Right cardiac atrium (tissue), 5 donors: ENCODE measurements at regions not wholly inside any gene's neighbourhood (a gene's known extent, or its start where the extent isn't known, plus 50 kb on each side); places are given as distances from the start of the nearest gene placed in this dataset.

Source experiments
- ATAC-seq, 2 donors: fragments of 200-7000 bp; cut with Tn5 transposase; one replicate each; pipeline versions ENCODE4 v1.8.0 to v1.9.1; 2020; ENCODE audit warnings: moderate library complexity in 2 of 2, mild to moderate bottlenecking in 1 of 2
- DNase-seq, 3 donors: peaks; one replicate each; pipeline ENCODE4 v3.0.0-alpha.2; 2020
- H3K27ac ChIP-seq: one replicate; pipeline ENCODE4 v1.5.1; 2013; ENCODE audit warnings: mild to moderate bottlenecking, low read length, control low read depth, moderate library complexity
- H3K27me3 ChIP-seq: one replicate; pipeline ENCODE4 v1.6.1; 2013; ENCODE audit not compliant: control insufficient read depth, insufficient read depth
- H3K4me1 ChIP-seq: one replicate; pipeline ENCODE4 v1.6.1; 2013; ENCODE audit warnings: low read length; ENCODE audit not compliant: control insufficient read depth, insufficient read depth
- H3K4me3 ChIP-seq: one replicate; pipeline ENCODE4 v1.5.1; 2013; ENCODE audit warnings: low read length, control low read depth
- H3K9me3 ChIP-seq: one replicate; pipeline ENCODE4 v1.6.1; 2013; ENCODE audit warnings: low read length; ENCODE audit not compliant: control insufficient read depth
- WGBS: extraction: QIAGEN DNeasy Blood & Tissue Kit; methylation state at CpG from one replicate; pipeline ENCODE4 v1.1.7; 2013; 5-methylcytosine and 5-hydroxymethylcytosine counted together
- intact Hi-C, 4 donors: fragments of 100-400 bp; cut with DNase I; formaldehyde crosslinking; loops; one replicate each; pipeline versions ENCODE4 v1.11.0 to v1.14.0; 2022 to 2023
- donor health status: healthy with polysubstance abuse.
- donor health status: DM: no; HTN: yes; CAD: no.
- donor health status: DM: no; HTN: no; CAD: no.
- donor health status: DM: no; HTN: yes; CAD: no; lungs with severe emphysema.
- donor health status: DM: yes; HTN: yes; CAD: no.

DNA sequence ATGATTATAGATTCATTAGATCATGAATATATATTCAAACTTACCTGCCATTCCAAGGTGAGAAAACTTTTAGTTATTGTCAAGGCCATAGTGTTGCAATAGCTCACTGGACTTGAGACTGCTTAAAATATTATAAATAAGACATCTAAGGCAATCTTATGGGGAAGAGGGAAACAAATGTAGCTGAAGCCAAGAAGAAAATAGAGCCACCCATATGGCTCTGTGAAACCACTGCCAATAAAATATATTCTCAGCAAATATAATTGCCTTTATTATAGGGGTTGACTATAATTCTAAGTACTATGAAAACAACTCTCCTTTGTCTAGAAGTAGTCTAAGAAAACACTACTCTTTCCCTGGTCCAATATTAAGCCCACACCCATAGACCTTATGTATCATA lies 938.5 kb downstream of the FSTL5 start:
- Histone ChIP-seq H3K4me1 (no peaks in the 10 kb centered on the region), H3K27me3 (no peaks in the 10 kb centered on the region), H3K27ac (no peak overlapping the region), H3K4me3 (no peak overlapping the region), H3K9me3 (no peaks in the 10 kb centered on the region)
- intact Hi-C loops: no loop called here
- no peak for DNase-seq
- no peak for ATAC-seq

GRCh38 chr4:161222889-161223288 lies 940.9 kb downstream of the FSTL5 start:
- no peaks in the 10 kb centered on the region for H3K9me3 ChIP-seq
- intact Hi-C loops: no loop called here
- DNase-seq: no peak

DNA sequence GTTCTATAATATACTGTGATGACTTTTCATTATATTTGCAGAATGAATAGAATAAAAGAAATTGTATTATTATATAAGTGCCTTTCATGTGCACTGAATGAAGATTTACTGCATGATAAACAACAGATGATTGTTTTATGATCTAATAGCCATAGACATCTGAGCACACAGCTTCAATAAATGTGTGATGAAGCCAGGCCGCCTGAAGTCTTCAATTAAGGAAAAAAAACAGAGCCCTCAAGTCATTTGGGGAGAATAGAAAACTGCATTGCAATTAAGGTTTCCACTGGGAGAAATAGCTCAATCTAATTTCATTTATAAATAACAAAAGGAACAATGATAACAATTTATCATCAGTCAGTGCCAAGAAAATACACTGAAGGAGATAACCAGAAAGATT lies 955.2 kb downstream of the FSTL5 start:
- intact Hi-C loops: no loop called here
- no peak overlapping the region for H3K4me3 ChIP-seq
- no peaks in the 10 kb centered on the region for H3K9me3 ChIP-seq
- H3K27me3 ChIP-seq: no peaks in the 10 kb centered on the region
- ATAC-seq (no peak), DNase-seq (no peak)
- H3K27ac ChIP-seq: no peak overlapping the region
- no peaks in the 10 kb centered on the region for H3K4me1 ChIP-seq
- 57% methylated on average over 1 of the region's 1 CpG for WGBS

More at GRCh38 chr4:161222889-161223288, 940.9 kb downstream of the FSTL5 start:
- Histone ChIP-seq H3K27ac (no peak overlapping the region), H3K4me1 (no peaks in the 10 kb centered on the region), H3K27me3 (no peaks in the 10 kb centered on the region), H3K4me3 (no peak overlapping the region)
- WGBS: 78% methylated on average over 2 of the region's 2 CpGs
- no peak for ATAC-seq

DNA sequence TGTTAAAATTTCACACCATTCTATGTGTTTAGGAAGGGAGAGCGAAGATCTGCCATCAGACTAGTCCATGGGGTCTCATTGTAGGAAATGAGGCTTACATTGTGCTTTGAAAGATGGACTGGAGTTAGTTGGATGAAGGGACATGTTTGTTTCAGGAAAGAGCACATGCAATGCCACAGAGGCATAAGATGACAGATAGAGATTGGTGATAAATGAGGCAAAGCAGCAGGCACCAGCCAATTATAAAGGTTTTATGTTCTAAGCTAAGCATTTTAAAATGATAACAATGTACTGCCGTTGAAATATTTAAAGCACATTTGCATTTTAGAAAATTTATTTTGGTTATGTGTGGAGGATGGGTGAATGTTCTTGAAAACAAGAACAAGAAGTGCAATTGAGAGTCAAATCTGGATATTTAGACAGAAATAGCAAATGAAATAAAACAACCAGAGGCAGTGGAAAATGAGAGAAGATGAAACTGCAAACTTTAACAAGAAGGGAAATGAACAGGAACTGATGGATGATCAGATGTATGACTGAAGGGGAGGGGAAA lies 957.2 kb downstream of the FSTL5 start:
- DNase-seq (no peak), ATAC-seq (no peak)
- Histone ChIP-seq H3K27me3 (no peaks in the 10 kb centered on the region), H3K4me3 (no peak overlapping the region), H3K9me3 (no peaks in the 10 kb centered on the region), H3K27ac (no peak overlapping the region), H3K4me1 (no peaks in the 10 kb centered on the region)
- 67% methylated on average over 2 of the region's 2 CpGs for WGBS
- intact Hi-C loops: no loop called here

- no peak overlapping the region for H3K27ac ChIP-seq
- H3K4me3 ChIP-seq: no peak overlapping the region
- H3K9me3 ChIP-seq: no peaks in the 10 kb centered on the region
- H3K27me3 ChIP-seq: no peaks in the 10 kb centered on the region
- no peaks in the 10 kb centered on the region for H3K4me1 ChIP-seq
- no peak for ATAC-seq
- intact Hi-C loops: no loop called here
- WGBS: 74% methylated on average over 3 of the region's 3 CpGs
- DNase-seq: no peak
These were observed 959.9 kb downstream of the FSTL5 start for GRCh38 chr4:161203865-161204264.

DNA sequence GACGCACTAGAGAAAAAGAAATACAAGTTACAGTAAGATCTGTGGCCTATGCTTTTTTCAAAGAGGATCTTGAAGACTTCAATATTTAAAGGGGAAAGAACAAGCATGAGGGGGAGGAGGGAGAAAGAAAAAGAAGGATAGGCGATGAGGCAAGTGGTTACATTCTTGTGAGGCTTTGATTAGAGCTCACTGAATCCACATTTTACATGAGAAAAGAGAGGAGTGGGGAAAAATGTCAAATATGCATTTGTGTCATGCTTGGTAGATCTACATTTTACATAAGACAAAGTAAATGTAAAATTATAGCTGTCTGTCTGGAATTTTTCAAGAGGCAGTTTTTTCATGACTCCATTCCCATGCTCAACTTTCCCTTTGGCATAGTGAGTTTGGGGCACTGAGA lies 965.9 kb downstream of the FSTL5 start:
- no peak overlapping the region for H3K27ac ChIP-seq
- ATAC-seq: no peak
- no peaks in the 10 kb centered on the region for H3K4me1 ChIP-seq
- 73% methylated on average over 2 of the region's 2 CpGs for WGBS
- H3K4me3 ChIP-seq: no peak overlapping the region
- no peaks in the 10 kb centered on the region for H3K27me3 ChIP-seq
- no peaks in the 10 kb centered on the region for H3K9me3 ChIP-seq
- DNase-seq: no peak
- intact Hi-C loops: no loop called here

DNA sequence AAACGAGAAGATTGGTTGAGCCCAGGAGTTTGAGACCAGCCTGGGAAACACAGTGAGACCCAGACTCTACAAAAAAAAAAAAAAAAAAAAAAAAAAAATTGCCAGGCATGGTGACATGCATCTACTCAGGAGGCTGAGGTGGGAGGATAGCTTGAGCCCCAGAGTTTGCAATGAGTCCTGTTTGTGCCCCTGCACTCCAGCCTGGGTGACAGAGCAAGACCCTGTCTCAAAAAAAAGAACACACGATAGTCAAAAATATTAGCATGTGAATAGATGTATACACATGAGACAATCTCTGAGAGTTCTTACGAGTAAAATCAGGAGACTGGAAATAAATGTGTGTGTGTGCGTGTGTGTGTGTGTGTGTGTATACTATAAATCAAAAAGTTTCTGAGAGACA lies 966.3 kb downstream of the FSTL5 start:
- ATAC-seq: no peak
- no peaks in the 10 kb centered on the region for H3K27me3 ChIP-seq
- H3K9me3 ChIP-seq: no peaks in the 10 kb centered on the region
- H3K4me1 ChIP-seq: no peaks in the 10 kb centered on the region
- H3K4me3 ChIP-seq: no peak overlapping the region
- 77% methylated on average over 4 of the region's 4 CpGs for WGBS
- intact Hi-C loops: no loop called here
- H3K27ac ChIP-seq: no peak overlapping the region
- DNase-seq: no peak

GRCh38 chr4:161189286-161190134 lies 974.3 kb downstream of the FSTL5 start:
- H3K27ac ChIP-seq: no peak overlapping the region
- H3K27me3 ChIP-seq: no peaks in the 10 kb centered on the region
- intact Hi-C loops: no loop called here
- WGBS: 47% methylated on average over 4 of the region's 4 CpGs
- no peaks in the 10 kb centered on the region for H3K9me3 ChIP-seq
- no peak for DNase-seq
- H3K4me3 ChIP-seq: no peak overlapping the region
- no peak for ATAC-seq
- H3K4me1 ChIP-seq: no peaks in the 10 kb centered on the region

GRCh38 chr4:161188578-161188977 lies 975.2 kb downstream of the FSTL5 start:
- no peak overlapping the region for H3K27ac ChIP-seq
- no peaks in the 10 kb centered on the region for H3K9me3 ChIP-seq
- WGBS: 84% methylated on average over 6 of the region's 6 CpGs
- DNase-seq (no peak), ATAC-seq (no peak)
- intact Hi-C loops: no loop called here
- H3K27me3 ChIP-seq: no peaks in the 10 kb centered on the region
- no peak overlapping the region for H3K4me3 ChIP-seq
- H3K4me1 ChIP-seq: no peaks in the 10 kb centered on the region

GRCh38 chr4:161187569-161187968 lies 976.2 kb downstream of the FSTL5 start:
- WGBS: 83% methylated on average over 1 of the region's 1 CpG

GRCh38 chr4:161186750-161187149 lies 977.0 kb downstream of the FSTL5 start:
- intact Hi-C loops: no loop called here
- H3K4me1 ChIP-seq: no peaks in the 10 kb centered on the region
- no peak for DNase-seq
- no peak overlapping the region for H3K27ac ChIP-seq
- no peak overlapping the region for H3K4me3 ChIP-seq
- ATAC-seq: no peak
- no peaks in the 10 kb centered on the region for H3K27me3 ChIP-seq
- no peaks in the 10 kb centered on the region for H3K9me3 ChIP-seq
- 34% methylated on average over 2 of the region's 2 CpGs for WGBS

More at GRCh38 chr4:161187569-161187968, 976.2 kb downstream of the FSTL5 start:
- Histone ChIP-seq H3K4me1 (no peaks in the 10 kb centered on the region), H3K27ac (no peak overlapping the region), H3K4me3 (no peak overlapping the region), H3K27me3 (no peaks in the 10 kb centered on the region), H3K9me3 (no peaks in the 10 kb centered on the region)
- ATAC-seq: no peak
- no peak for DNase-seq
- intact Hi-C loops: no loop called here
